ENCODE measurements at regions not wholly inside any gene's neighbourhood (a gene's known extent, or its start where the extent isn't known, plus 50 kb on each side); places are given as distances from the start of the nearest gene placed in this dataset.

- no peak for ATAC-seq (ENCODE audit: low read depth)
- no peak overlapping the region for H2AFZ ChIP-seq (ENCODE audit: insufficient read depth, low read depth, low read length, poor library complexity, severe bottlenecking)
- no peak overlapping the region for H3K4me2 ChIP-seq (replicated peaks; ENCODE audit: low read depth, low read length, poor library complexity, severe bottlenecking)
- intact Hi-C loops (cut with micrococcal nuclease) = no loop called here
- POLR2A ChIA-PET = no interaction called here
- no peaks in the 10 kb centered on the region for H4K20me1 ChIP-seq (ENCODE audit: control insufficient read depth, insufficient read depth, low read length, poor library complexity, severe bottlenecking)
- Mint-ChIP-seq H3K4me1 (no peaks in the 10 kb centered on the region), H3K27ac (no peak overlapping the region), H3K9me3 (ENCODE audit: insufficient read depth) (peaks cover 3% of the 10 kb centered on the region), H3K4me3 (no peak overlapping the region), H3K27me3 (no peaks in the 10 kb centered on the region)
- H3K9me3 ChIP-seq (ENCODE audit: control extremely low read depth in 1 of 3, control insufficient read depth in 2 of 3, insufficient read depth in 1 of 3, low read length in 2 of 3) = peaks cover 0 to 6% (median 0%) of the 10 kb centered on the region in 3 donors
- H3K4me1 ChIP-seq (ENCODE audit: control insufficient read depth in 2 of 2, insufficient read depth in 2 of 2, low read length in 2 of 2) = no peaks in the 10 kb centered on the region
- no peak overlapping the region for H3K9ac ChIP-seq (ENCODE audit: low read length)
- no peaks in the 10 kb centered on the region for H3K36me3 ChIP-seq (replicated peaks in 1 of 2; ENCODE audit: control extremely low read depth in 1 of 2, control insufficient read depth in 1 of 2, extremely low read depth in 1 of 2, insufficient read depth in 2 of 2, low read length in 1 of 2)
- no peak for TF ChIP-seq CTCF (IDR thresholded peaks at IDR 0.05)
- no peak for TF ChIP-seq EZH2 (IDR thresholded peaks at IDR 0.05; ENCODE audit: borderline replicate concordance, insufficient read depth, low read depth, low read length, poor library complexity, severe bottlenecking)
- no peak for DNase-seq
- no peak overlapping the region for H3K27ac ChIP-seq (ENCODE audit: low read length in 2 of 2)
- H3K27me3 ChIP-seq (replicated peaks in 1 of 4; ENCODE audit: control extremely low read depth in 1 of 4, control insufficient read depth in 3 of 4, insufficient read depth in 4 of 4, low read length in 3 of 4) = no peaks in the 10 kb centered on the region
- no peaks in the 10 kb centered on the region for H3K79me2 ChIP-seq (ENCODE audit: control insufficient read depth, insufficient read depth, low read length)
- CTCF ChIA-PET = no interaction called here
- H3K4me3 ChIP-seq (ENCODE audit: control extremely low read depth in 1 of 5, extremely low read depth in 1 of 5, insufficient read depth in 1 of 5, low read depth in 2 of 5, low read length in 4 of 5) = no peak overlapping the region
- 100% methylated on average over 1 of the region's 1 CpG for WGBS (ENCODE audit: insufficient coverage)
These were observed 110.8 kb downstream of the MRPS30 start for GRCh38 chr5:44919560-44919959.

GRCh38 chr5:44927115-44927733, 118.5 kb downstream of the MRPS30 start:
- no peaks in the 10 kb centered on the region for H3K4me1 ChIP-seq (ENCODE audit: control insufficient read depth in 2 of 2, insufficient read depth in 2 of 2, low read length in 2 of 2)
- intact Hi-C loops (cut with micrococcal nuclease) = no loop called here
- no peak overlapping the region for H2AFZ ChIP-seq (ENCODE audit: insufficient read depth, low read depth, low read length, poor library complexity, severe bottlenecking)
- no peak overlapping the region for H3K4me2 ChIP-seq (replicated peaks; ENCODE audit: low read depth, low read length, poor library complexity, severe bottlenecking)
- no peak overlapping the region for H3K9ac ChIP-seq (ENCODE audit: low read length)
- no peak overlapping the region for H3K4me3 ChIP-seq (ENCODE audit: control extremely low read depth in 1 of 5, extremely low read depth in 1 of 5, insufficient read depth in 1 of 5, low read depth in 2 of 5, low read length in 4 of 5)
- Mint-ChIP-seq H3K4me1 (no peaks in the 10 kb centered on the region), H3K27me3 (no peaks in the 10 kb centered on the region), H3K4me3 (no peak overlapping the region), H3K27ac (no peak overlapping the region), H3K9me3 (ENCODE audit: insufficient read depth) (peaks cover 4% of the 10 kb centered on the region)
- ATAC-seq (ENCODE audit: low read depth) (no peak), DNase-seq (no peak)
- ChIA-PET POLR2A (no interaction called here), CTCF (no interaction called here)
- peaks cover 0 to 4% (median 0%) of the 10 kb centered on the region in 3 donors for H3K9me3 ChIP-seq (ENCODE audit: control extremely low read depth in 1 of 3, control insufficient read depth in 2 of 3, insufficient read depth in 1 of 3, low read length in 2 of 3)
- no peaks in the 10 kb centered on the region for H3K27me3 ChIP-seq (replicated peaks in 1 of 4; ENCODE audit: control extremely low read depth in 1 of 4, control insufficient read depth in 3 of 4, insufficient read depth in 4 of 4, low read length in 3 of 4)
- no CpG with 5 or more reads among the region's 3 CpGs for WGBS (ENCODE audit: insufficient coverage)
- no peaks in the 10 kb centered on the region for H3K79me2 ChIP-seq (ENCODE audit: control insufficient read depth, insufficient read depth, low read length)
- H3K27ac ChIP-seq (ENCODE audit: low read length in 2 of 2) = no peak overlapping the region
- H3K36me3 ChIP-seq (replicated peaks in 1 of 2; ENCODE audit: control extremely low read depth in 1 of 2, control insufficient read depth in 1 of 2, extremely low read depth in 1 of 2, insufficient read depth in 2 of 2, low read length in 1 of 2) = no peaks in the 10 kb centered on the region
- no peaks in the 10 kb centered on the region for H4K20me1 ChIP-seq (ENCODE audit: control insufficient read depth, insufficient read depth, low read length, poor library complexity, severe bottlenecking)
- TF ChIP-seq EZH2 (IDR thresholded peaks at IDR 0.05; ENCODE audit: borderline replicate concordance, insufficient read depth, low read depth, low read length, poor library complexity, severe bottlenecking) (no peak), CTCF (IDR thresholded peaks at IDR 0.05) (no peak)
